Natural killer cell (primary cell): ENCODE measurements at regions not wholly inside any gene's neighbourhood (a gene's known extent, or its start where the extent isn't known, plus 50 kb on each side); places are given as distances from the start of the nearest gene placed in this dataset.

Source experiments
- ATAC-seq, 3 donors: fragments of 150-1000 bp in 2 of 3; fragments of 200-7000 bp in 1 of 3; cut with Tn5 transposase; 1 replicate in 1 of 3; 2 replicates in 2 of 3; pipeline ENCODE4 v1.10.0; 2021; ENCODE audit warnings: mild to moderate bottlenecking in 2 of 3, moderate library complexity in 2 of 3
- DNase-seq, 2 donors: peaks; one replicate each; pipeline versions ENCODE4 v3.0.0 to v3.0.0-alpha.2; 2013 to 2021; ENCODE audit warnings: mixed read lengths in 1 of 2
- H3K27ac ChIP-seq: one replicate; pipeline ENCODE4 v1.5.1; 2013; ENCODE audit warnings: mild to moderate bottlenecking, low read length
- H3K27me3 ChIP-seq: one replicate; pipeline ENCODE4 v1.6.1; 2013; ENCODE audit warnings: low read length; ENCODE audit not compliant: control insufficient read depth, insufficient read depth
- H3K36me3 ChIP-seq: one replicate; pipeline ENCODE4 v1.6.1; 2013; ENCODE audit warnings: low read length; ENCODE audit not compliant: control insufficient read depth, insufficient read depth
- H3K4me1 ChIP-seq: one replicate; pipeline ENCODE4 v1.6.1; 2013; ENCODE audit warnings: low read length; ENCODE audit not compliant: control insufficient read depth, insufficient read depth
- H3K4me3 ChIP-seq: one replicate; pipeline ENCODE4 v1.5.1; 2013; ENCODE audit warnings: low read length
- H3K9me3 ChIP-seq: one replicate; pipeline ENCODE4 v1.6.1; 2013; ENCODE audit warnings: low read length; ENCODE audit not compliant: control insufficient read depth, insufficient read depth
- H3K27ac Mint-ChIP-seq, 2 donors: one replicate each; pipeline ENCODE4 v1.8.0; 2022; ENCODE audit warnings: mild to moderate bottlenecking in 2 of 2, mixed read lengths in 2 of 2, moderate library complexity in 1 of 2
- H3K27me3 Mint-ChIP-seq, 2 donors: one replicate each; pipeline ENCODE4 v1.8.0; 2022; ENCODE audit warnings: low read depth in 2 of 2, mixed read lengths in 2 of 2
- H3K36me3 Mint-ChIP-seq: one replicate; pipeline ENCODE4 v1.8.0; 2022; ENCODE audit warnings: mixed read lengths
- H3K4me1 Mint-ChIP-seq, 2 donors: one replicate each; pipeline ENCODE4 v1.8.0; 2022; ENCODE audit warnings: mixed read lengths in 2 of 2
- H3K4me3 Mint-ChIP-seq: one replicate; pipeline ENCODE4 v1.8.0; 2022; ENCODE audit warnings: mild to moderate bottlenecking, moderate library complexity, mixed read lengths
- H3K9me3 Mint-ChIP-seq, 2 donors: one replicate each; pipeline ENCODE4 v1.8.0; 2022; ENCODE audit warnings: mixed read lengths in 2 of 2
- CTCF ChIP-seq: fragments of 200-600 bp; IDR thresholded peaks from one replicate; pipeline ENCODE4 v1.8.0; 2022; ENCODE audit warnings: antibody characterized with exemption
- WGBS: methylation state at CpG from one replicate; pipeline ENCODE4 v1.1.7; 2013; ENCODE audit warnings: missing lambda C conversion rate; ENCODE audit not compliant: insufficient coverage; 5-methylcytosine and 5-hydroxymethylcytosine counted together
- intact Hi-C: fragments of 100-400 bp; cut with micrococcal nuclease; formaldehyde crosslinking; loops from one replicate; pipeline ENCODE4 v1.14.2; 2022

GRCh38 chr1:106897976-106898375 is 158.5 kb upstream of the PRMT6 start:
- intact Hi-C loops, result no loop called here
- no peaks in the 10 kb centered on the region for H3K27me3 Mint-ChIP-seq
- Histone ChIP-seq H3K36me3 (no peaks in the 10 kb centered on the region), H3K27me3 (no peaks in the 10 kb centered on the region), H3K4me1 (no peaks in the 10 kb centered on the region), H3K27ac (no peak overlapping the region), H3K9me3 (no peaks in the 10 kb centered on the region), H3K4me3 (no peak overlapping the region)
- H3K4me3 Mint-ChIP-seq, result no peak overlapping the region
- H3K36me3 Mint-ChIP-seq, result no peaks in the 10 kb centered on the region
- peaks cover 8 to 16% of the 10 kb centered on the region in 2 donors for H3K9me3 Mint-ChIP-seq
- H3K4me1 Mint-ChIP-seq, result no peaks in the 10 kb centered on the region
- no peak for TF ChIP-seq CTCF
- no peak overlapping the region for H3K27ac Mint-ChIP-seq
- ATAC-seq (no peak), DNase-seq (no peak)

GRCh38 chr1:106899644-106900043 is 156.8 kb upstream of the PRMT6 start:
- DNase-seq (no peak), ATAC-seq (no peak)
- no peak overlapping the region for H3K27ac ChIP-seq
- 100% methylated on average over 3 of the region's 4 CpGs for WGBS
- intact Hi-C loops, result no loop called here
- H3K9me3 ChIP-seq, result no peaks in the 10 kb centered on the region
- no peaks in the 10 kb centered on the region for H3K4me1 ChIP-seq
- Mint-ChIP-seq H3K27me3 (no peaks in the 10 kb centered on the region), H3K4me3 (no peak overlapping the region), H3K36me3 (no peaks in the 10 kb centered on the region), H3K9me3 (peaks cover 5 to 11% of the 10 kb centered on the region in 2 donors), H3K27ac (no peak overlapping the region), H3K4me1 (no peaks in the 10 kb centered on the region)
- H3K4me3 ChIP-seq, result no peak overlapping the region
- no peaks in the 10 kb centered on the region for H3K27me3 ChIP-seq
- TF ChIP-seq CTCF, result no peak
- no peaks in the 10 kb centered on the region for H3K36me3 ChIP-seq

- no peak overlapping the region for H3K4me3 Mint-ChIP-seq
- TF ChIP-seq CTCF, result no peak
- ATAC-seq (no peak), DNase-seq (no peak)
- Histone ChIP-seq H3K27ac (no peak overlapping the region), H3K4me3 (no peak overlapping the region), H3K36me3 (no peaks in the 10 kb centered on the region), H3K27me3 (no peaks in the 10 kb centered on the region), H3K9me3 (no peaks in the 10 kb centered on the region), H3K4me1 (no peaks in the 10 kb centered on the region)
- no peak overlapping the region for H3K27ac Mint-ChIP-seq
- peaks cover 10% of the 10 kb centered on the region for H3K36me3 Mint-ChIP-seq
- intact Hi-C loops, result no loop called here
- H3K4me1 Mint-ChIP-seq, result no peaks in the 10 kb centered on the region
- no peaks in the 10 kb centered on the region for H3K27me3 Mint-ChIP-seq
- H3K9me3 Mint-ChIP-seq, result peaks cover 4 to 11% of the 10 kb centered on the region in 2 donors
These were observed 148.7 kb upstream of the PRMT6 start for GRCh38 chr1:106907795-106908194.

- H3K36me3 Mint-ChIP-seq, result peaks cover 10% of the 10 kb centered on the region
- H3K4me1 Mint-ChIP-seq, result no peaks in the 10 kb centered on the region
- intact Hi-C loops, result no loop called here
- no peak for ATAC-seq
- H3K27ac Mint-ChIP-seq, result no peak overlapping the region
- Histone ChIP-seq H3K36me3 (no peaks in the 10 kb centered on the region), H3K4me3 (no peak overlapping the region), H3K4me1 (no peaks in the 10 kb centered on the region), H3K27ac (no peak overlapping the region), H3K27me3 (no peaks in the 10 kb centered on the region), H3K9me3 (no peaks in the 10 kb centered on the region)
- 88% methylated on average over 1 of the region's 1 CpG for WGBS
- no peak for DNase-seq
- H3K9me3 Mint-ChIP-seq, result peaks cover 4 to 11% of the 10 kb centered on the region in 2 donors
- no peak overlapping the region for H3K4me3 Mint-ChIP-seq
- no peaks in the 10 kb centered on the region for H3K27me3 Mint-ChIP-seq
- TF ChIP-seq CTCF, result no peak
These were observed 147.8 kb upstream of the PRMT6 start for GRCh38 chr1:106908689-106909088.
